HepG2 (cell line): ENCODE measurements at regions not wholly inside any gene's neighbourhood (a gene's known extent, or its start where the extent isn't known, plus 50 kb on each side); places are given as distances from the start of the nearest gene placed in this dataset.

Source experiments
- ATAC-seq: fragments of 200-7000 bp; cut with Tn5 transposase; 3 replicates; pipeline ENCODE4 v1.9.1; 2020; ENCODE audit warnings: mild to moderate bottlenecking, moderate library complexity
- BruUV-seq: library from RNA; stranded (reverse); fragments of 400-500 nt; replicated peaks from 2 replicates; lab custom pipeline; 2021; lab: Mats Ljungman, UMichigan
- CTCF ChIA-PET: fragments of 300-600 bp; formaldehyde crosslinking; extraction: SDS; loops from one replicate; lab custom pipeline; 2021; ENCODE audit warnings: low total read pairs, inconsistent platforms, low intra/inter-chr PET ratio; lab: Yijun Ruan, JAX
- POLR2A ChIA-PET: fragments of 350-600 bp; sonication (Branson Sonifier 250); formaldehyde crosslinking; loops from one replicate; lab custom pipeline; 2020; ENCODE audit warnings: antibody characterized with exemption, inconsistent platforms; lab: Yijun Ruan, JAX
- DNase-seq: peaks from one replicate; pipeline ENCODE4 v3.0.0-alpha.2; 2015; ENCODE audit warnings: low spot score
- FAIRE-seq: peaks from 3 replicates; lab custom pipeline; 2011; peaks lifted over from hg19 to GRCh38; lab: Jason Lieb, UNC
- H2AFZ ChIP-seq: one replicate; pipeline ENCODE4 v1.6.1; 2011; ENCODE audit warnings: low read length, inconsistent platforms
- H3K27ac ChIP-seq: fragments of 300-600 bp; 3 replicates; pipeline ENCODE4 v1.8.0; 2011; ENCODE audit warnings: mixed run types, mild to moderate bottlenecking, mixed read lengths, low read length, inconsistent platforms; ENCODE audit not compliant: insufficient read depth; ENCODE audit errors: extremely low read length
- H3K27me3 ChIP-seq, 2 experiments: fragments of 200-600 bp in 1 of 2; 2 replicates in 1 of 2; 3 replicates in 1 of 2; pipeline versions ENCODE4 v1.6.0 to v1.8.0; 2011; ENCODE audit warnings: low read length in 2 of 2, mild to moderate bottlenecking in 2 of 2, moderate library complexity in 2 of 2, inconsistent platforms in 1 of 2; ENCODE audit not compliant: insufficient read depth in 2 of 2, control insufficient read depth in 1 of 2
- H3K36me3 ChIP-seq, 2 experiments: fragments of 200-600 bp in 1 of 2; replicated peaks in 1 of 2; 2 replicates in 1 of 2; 3 replicates in 1 of 2; pipeline versions ENCODE4 v1.5.1 to v1.8.0; 2011; ENCODE audit warnings: low read length in 2 of 2, inconsistent platforms in 1 of 2; ENCODE audit not compliant: insufficient read depth in 2 of 2, control insufficient read depth in 1 of 2
- H3K4me1 ChIP-seq: 2 replicates; pipeline ENCODE4 v1.5.1; 2012; ENCODE audit warnings: low read length, inconsistent platforms; ENCODE audit not compliant: insufficient read depth
- H3K4me2 ChIP-seq: 2 replicates; pipeline ENCODE4 v1.6.0; 2011; ENCODE audit warnings: low read depth, low read length, inconsistent platforms
- H3K4me3 ChIP-seq, 3 experiments: fragments of 200-600 bp in 1 of 3; sonication (generic), shearing (Covaris generic) in 1 of 3; replicated peaks in 1 of 3; 2 replicates each; pipeline ENCODE4 v1.5.1; 2011 to 2016; ENCODE audit warnings: low read length in 3 of 3, inconsistent platforms in 2 of 3, low read depth in 2 of 3, mild to moderate bottlenecking in 2 of 3, control low read depth in 1 of 3, mixed read lengths in 1 of 3; ENCODE audit not compliant: insufficient read depth in 1 of 3
- H3K79me2 ChIP-seq: one replicate; pipeline ENCODE4 v1.6.1; 2011; ENCODE audit warnings: low read length, inconsistent platforms; ENCODE audit not compliant: insufficient read depth
- H3K9ac ChIP-seq: 2 replicates; pipeline ENCODE4 v1.6.0; 2011; ENCODE audit warnings: mild to moderate bottlenecking, low read depth, low read length, inconsistent platforms; ENCODE audit not compliant: insufficient read depth
- H3K9me3 ChIP-seq: 2 replicates; pipeline ENCODE4 v1.5.1; 2012; ENCODE audit warnings: mild to moderate bottlenecking, low read length
- H4K20me1 ChIP-seq: 2 replicates; pipeline ENCODE4 v1.6.0; 2011; ENCODE audit warnings: inconsistent platforms, mild to moderate bottlenecking, low read length, moderate library complexity; ENCODE audit not compliant: insufficient read depth
- ARNTL ChIP-seq: sonication (generic); formaldehyde crosslinking; IDR thresholded peaks from 2 replicates; pipeline ENCODE4 v1.4.0; 2020; ENCODE audit warnings: mild to moderate bottlenecking, missing genetic modification reagents
- CREB1 ChIP-seq, 2 experiments: fragments of 450-650 bp in 1 of 2; IDR thresholded peaks; 2 replicates each; pipeline ENCODE4 v1.6.1; 2016 to 2017; ENCODE audit warnings: control low read depth in 1 of 2, mild to moderate bottlenecking in 1 of 2, missing compliant biosample characterization in 1 of 2, missing genetic modification characterization in 1 of 2
- ZNF740 ChIP-seq: sonication (generic); formaldehyde crosslinking; IDR thresholded peaks from 2 replicates; pipeline ENCODE4 v1.4.0; 2020; ENCODE audit warnings: missing genetic modification reagents
- WGBS: methylation state at CpG from one replicate; pipeline ENCODE4 v1.1.6; 2017; ENCODE audit warnings: low lambda C conversion rate; 5-methylcytosine and 5-hydroxymethylcytosine counted together
- in situ Hi-C: cut with HindIII; loops from 2 replicates; pipeline ENCODE4 v1.10.0; 2017; ENCODE audit warnings: low pct_unique_long_range_greater_than_20kb; ENCODE audit not compliant: extremely low pct_ligation_motif_present
- intact Hi-C: fragments of 100-400 bp; cut with micrococcal nuclease; formaldehyde crosslinking; loops from one replicate; pipeline ENCODE4 v1.10.0; 2022; ENCODE audit not compliant: unreplicated experiment
- TF ChIP-seq, protein P1 (sequence below): sonication (generic); formaldehyde crosslinking; IDR thresholded peaks from 2 replicates; pipeline ENCODE4 v1.4.0; 2020; ENCODE audit warnings: missing genetic modification reagents

- H3K27me3 ChIP-seq: peaks cover 0 to 6% of the 10 kb centered on the region in 2 experiments; a peak in 1 of 5 replicates
- FAIRE-seq (no peak), DNase-seq (no peak), ATAC-seq (no peak)
- no TSS peak for BruUV-seq
- 15% methylated on average over 4 of the region's 4 CpGs for WGBS
- in situ Hi-C loops: no loop called here
- no peaks in the 10 kb centered on the region for H3K36me3 ChIP-seq
- CTCF ChIA-PET: no interaction called here
- POLR2A ChIA-PET: no interaction called here
- H2AFZ ChIP-seq: no peak overlapping the region
- no peak overlapping the region for H3K4me3 ChIP-seq
- intact Hi-C loops: no loop called here
- no peak overlapping the region for H3K9ac ChIP-seq
- no peaks in the 10 kb centered on the region for H4K20me1 ChIP-seq
- H3K79me2 ChIP-seq: no peaks in the 10 kb centered on the region
- no peak overlapping the region for H3K27ac ChIP-seq
- TF ChIP-seq, protein P1, sequence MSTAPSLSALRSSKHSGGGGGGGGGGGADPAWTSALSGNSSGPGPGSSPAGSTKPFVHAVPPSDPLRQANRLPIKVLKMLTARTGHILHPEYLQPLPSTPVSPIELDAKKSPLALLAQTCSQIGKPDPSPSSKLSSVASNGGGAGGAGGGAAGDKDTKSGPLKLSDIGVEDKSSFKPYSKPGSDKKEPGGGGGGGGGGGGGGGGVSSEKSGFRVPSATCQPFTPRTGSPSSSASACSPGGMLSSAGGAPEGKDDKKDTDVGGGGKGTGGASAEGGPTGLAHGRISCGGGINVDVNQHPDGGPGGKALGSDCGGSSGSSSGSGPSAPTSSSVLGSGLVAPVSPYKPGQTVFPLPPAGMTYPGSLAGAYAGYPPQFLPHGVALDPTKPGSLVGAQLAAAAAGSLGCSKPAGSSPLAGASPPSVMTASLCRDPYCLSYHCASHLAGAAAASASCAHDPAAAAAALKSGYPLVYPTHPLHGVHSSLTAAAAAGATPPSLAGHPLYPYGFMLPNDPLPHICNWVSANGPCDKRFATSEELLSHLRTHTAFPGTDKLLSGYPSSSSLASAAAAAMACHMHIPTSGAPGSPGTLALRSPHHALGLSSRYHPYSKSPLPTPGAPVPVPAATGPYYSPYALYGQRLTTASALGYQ (CRISPR knock-in tag): no peak
- no peak for TF ChIP-seq ZNF740 (CRISPR knock-in tag)
- H3K4me1 ChIP-seq: no peaks in the 10 kb centered on the region
- no peak overlapping the region for H3K4me2 ChIP-seq
- H3K9me3 ChIP-seq: no peaks in the 10 kb centered on the region
These were observed 150.8 kb downstream of the TMEM200A start for GRCh38 chr6:130516604-130517003.

DNA sequence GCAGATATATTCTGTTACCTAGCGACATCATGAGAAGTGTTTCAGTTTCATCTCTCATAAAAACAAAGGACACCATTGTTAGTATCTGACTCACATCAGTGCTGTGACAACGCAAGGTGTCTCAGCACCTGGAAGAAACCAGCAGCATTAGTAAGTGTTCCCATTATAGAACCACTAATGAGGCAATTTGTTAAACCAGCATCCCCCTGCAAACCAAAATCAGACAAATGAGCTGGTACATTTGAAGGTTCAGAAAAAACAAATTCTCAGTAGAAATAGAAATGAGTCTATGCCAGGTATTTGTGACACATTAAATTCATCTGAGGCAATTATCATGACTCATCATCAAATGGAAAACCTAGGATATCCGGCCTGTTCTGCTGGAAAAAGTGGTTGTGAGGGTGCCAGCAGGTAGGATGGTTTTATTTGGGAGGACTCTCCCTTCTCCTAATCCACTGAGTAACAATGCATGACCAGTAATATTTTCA, 151.7 kb downstream of the TMEM200A start:
- Histone ChIP-seq H3K36me3 (no peaks in the 10 kb centered on the region), H3K4me2 (no peak overlapping the region), H2AFZ (no peak overlapping the region), H3K9me3 (no peaks in the 10 kb centered on the region), H3K9ac (no peak overlapping the region), H3K27ac (no peak overlapping the region), H3K27me3 (peaks cover 0 to 6% of the 10 kb centered on the region in 2 experiments; a peak in 1 of 5 replicates), H3K4me1 (no peaks in the 10 kb centered on the region), H3K4me3 (no peak overlapping the region), H4K20me1 (no peaks in the 10 kb centered on the region), H3K79me2 (no peaks in the 10 kb centered on the region)
- ATAC-seq (no peak), FAIRE-seq (no peak), DNase-seq (no peak)
- WGBS: 10% methylated on average over 3 of the region's 3 CpGs
- BruUV-seq: no TSS peak
- CTCF ChIA-PET: no interaction called here
- intact Hi-C loops: no loop called here
- POLR2A ChIA-PET: no interaction called here
- in situ Hi-C loops: no loop called here
- TF ChIP-seq CREB1 (IDR thresholded peaks at IDR 0.05) (peak; percentile 60), CREB1 (CRISPR knock-in tag; IDR thresholded peaks at IDR 0.05) (no peak), ARNTL (CRISPR knock-in tag) (no peak)
